Right hindlimb (tissue), 1 donor: ENCODE measurements at regions not wholly inside any gene's neighbourhood (a gene's known extent, or its start where the extent isn't known, plus 50 kb on each side); places are given as distances from the start of the nearest gene placed in this dataset.
"Not testable (repeated sequence)": the region's sequence is repeated elsewhere in the genome, so short reads cannot be mapped to it uniquely, and the experiment has no call there.

Experiments used
- DNase-seq: peaks from one replicate; pipeline ENCODE4 v3.0.0-alpha.2; 2018

GRCh38 chr13:73310366-73310765, 251.6 kb downstream of the KLF5 start:
- no peak for DNase-seq

GRCh38 chr13:73307481-73307880, 248.7 kb downstream of the KLF5 start:
- no peak for DNase-seq

GRCh38 chr13:73306688-73307087, 247.9 kb downstream of the KLF5 start:
- no peak for DNase-seq

- no peak for DNase-seq
Observed at GRCh38 chr13:73304442-73304841, 245.6 kb downstream of the KLF5 start.

GRCh38 chr13:73303851-73304250, 245.0 kb downstream of the KLF5 start:
- DNase-seq: no peak

- not testable (repeated sequence) for DNase-seq
Observed at GRCh38 chr13:73301622-73302021, 242.8 kb downstream of the KLF5 start.

- DNase-seq: no peak
Observed at GRCh38 chr13:73300718-73301425, 242.1 kb downstream of the KLF5 start.

- DNase-seq: no peak
Observed at GRCh38 chr13:73299787-73300186, 241.0 kb downstream of the KLF5 start.

- no peak for DNase-seq
Observed at GRCh38 chr13:73293913-73294523, 235.2 kb downstream of the KLF5 start.

- DNase-seq: no peak
Observed at GRCh38 chr13:73292127-73292526, 233.3 kb downstream of the KLF5 start.

- no peak for DNase-seq
Observed at GRCh38 chr13:73290844-73291243, 232.0 kb downstream of the KLF5 start.

GRCh38 chr13:73288596-73288995, 229.8 kb downstream of the KLF5 start:
- no peak for DNase-seq

- no peak for DNase-seq
Observed at GRCh38 chr13:73287831-73288230, 229.0 kb downstream of the KLF5 start.

GRCh38 chr13:73286942-73287620, 228.3 kb downstream of the KLF5 start:
- DNase-seq: no peak

GRCh38 chr13:73286177-73286576, 227.4 kb downstream of the KLF5 start:
- DNase-seq: no peak

- DNase-seq: no peak
Observed at GRCh38 chr13:73284081-73284874, 225.5 kb downstream of the KLF5 start.

- DNase-seq: no peak
Observed at GRCh38 chr13:73283636-73284035, 224.8 kb downstream of the KLF5 start.

- no peak for DNase-seq
Observed at GRCh38 chr13:73281746-73282145, 222.9 kb downstream of the KLF5 start.

- no peak for DNase-seq
Observed at GRCh38 chr13:73278186-73278585, 219.4 kb downstream of the KLF5 start.

- DNase-seq: no peak
Observed at GRCh38 chr13:73275163-73275562, 216.4 kb downstream of the KLF5 start.

- DNase-seq: no peak
Observed at GRCh38 chr13:73274147-73274546, 215.3 kb downstream of the KLF5 start.

GRCh38 chr13:73273745-73274144, 214.9 kb downstream of the KLF5 start:
- DNase-seq: no peak

- DNase-seq: no peak
Observed at GRCh38 chr13:73273276-73273675, 214.5 kb downstream of the KLF5 start.
